Epithelial cell of esophagus (primary cell): ENCODE measurements at regions not wholly inside any gene's neighbourhood (a gene's known extent, or its start where the extent isn't known, plus 50 kb on each side); places are given as distances from the start of the nearest gene placed in this dataset.

ENCODE experiments used
- DNase-seq: peaks from one replicate; pipeline ENCODE4 v3.0.0; 2010; ENCODE audit warnings: low read depth
- H3K4me3 ChIP-seq: 2 replicates; pipeline ENCODE4 v1.5.1; 2011; ENCODE audit warnings: mild to moderate bottlenecking, low read length, control low read depth
- TF ChIP-seq, protein P1 (sequence below): IDR thresholded peaks from 2 replicates; pipeline ENCODE4 v1.5.1; 2011; ENCODE audit warnings: low read depth, mild to moderate bottlenecking, low read length, control low read depth, inconsistent platforms; ENCODE audit not compliant: insufficient read depth; ENCODE audit errors: missing control alignments

DNA sequence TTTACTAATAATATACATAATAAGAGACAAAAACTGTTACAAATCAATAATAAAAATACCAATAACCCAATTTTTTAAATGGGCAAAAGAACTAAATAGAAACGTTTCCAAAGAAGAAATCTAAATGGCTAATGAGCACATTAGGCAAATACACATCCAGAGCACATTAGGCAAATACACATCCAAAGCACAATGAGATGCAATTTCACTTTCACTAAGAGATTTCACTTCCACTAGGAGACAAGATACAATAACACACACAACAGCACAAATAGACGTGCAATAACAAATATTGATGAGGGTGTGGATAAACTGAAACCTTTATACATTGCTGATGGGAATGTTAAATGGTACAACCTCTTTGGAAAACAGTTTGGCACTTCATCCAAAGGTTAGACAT, 250.7 kb downstream of the ARAP2 start:
- no peak for DNase-seq
- TF ChIP-seq, protein P1, sequence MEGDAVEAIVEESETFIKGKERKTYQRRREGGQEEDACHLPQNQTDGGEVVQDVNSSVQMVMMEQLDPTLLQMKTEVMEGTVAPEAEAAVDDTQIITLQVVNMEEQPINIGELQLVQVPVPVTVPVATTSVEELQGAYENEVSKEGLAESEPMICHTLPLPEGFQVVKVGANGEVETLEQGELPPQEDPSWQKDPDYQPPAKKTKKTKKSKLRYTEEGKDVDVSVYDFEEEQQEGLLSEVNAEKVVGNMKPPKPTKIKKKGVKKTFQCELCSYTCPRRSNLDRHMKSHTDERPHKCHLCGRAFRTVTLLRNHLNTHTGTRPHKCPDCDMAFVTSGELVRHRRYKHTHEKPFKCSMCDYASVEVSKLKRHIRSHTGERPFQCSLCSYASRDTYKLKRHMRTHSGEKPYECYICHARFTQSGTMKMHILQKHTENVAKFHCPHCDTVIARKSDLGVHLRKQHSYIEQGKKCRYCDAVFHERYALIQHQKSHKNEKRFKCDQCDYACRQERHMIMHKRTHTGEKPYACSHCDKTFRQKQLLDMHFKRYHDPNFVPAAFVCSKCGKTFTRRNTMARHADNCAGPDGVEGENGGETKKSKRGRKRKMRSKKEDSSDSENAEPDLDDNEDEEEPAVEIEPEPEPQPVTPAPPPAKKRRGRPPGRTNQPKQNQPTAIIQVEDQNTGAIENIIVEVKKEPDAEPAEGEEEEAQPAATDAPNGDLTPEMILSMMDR, result no peak
- no peak overlapping the region for H3K4me3 ChIP-seq

DNA sequence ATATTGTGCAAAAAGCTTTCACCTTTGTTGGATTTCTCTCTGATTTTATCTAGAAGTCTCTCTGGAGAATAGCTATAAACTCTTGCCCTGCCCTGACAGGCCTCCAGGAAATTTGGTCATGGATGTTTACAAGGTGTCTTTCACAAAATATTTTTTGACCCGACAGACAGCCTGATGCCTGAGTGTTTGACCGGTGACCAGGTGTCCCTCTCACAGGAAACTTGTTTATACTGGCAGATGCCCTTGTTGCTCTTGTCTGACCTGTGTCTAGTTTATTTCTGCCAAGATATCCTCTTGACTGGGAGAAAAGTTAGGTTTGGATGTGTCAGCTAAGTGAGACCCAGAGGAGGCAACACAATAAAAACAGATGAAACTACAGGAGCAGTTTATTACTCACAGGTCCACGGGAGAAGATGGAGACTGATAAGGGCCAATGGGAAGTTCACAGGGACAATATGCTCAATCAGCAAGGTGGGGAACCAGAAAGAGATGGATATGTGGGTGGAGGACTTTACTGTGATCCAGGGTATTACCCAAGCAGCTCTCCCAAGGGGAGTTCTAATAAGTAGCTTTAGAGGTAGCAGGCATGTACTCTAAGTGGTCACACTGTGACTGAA, 243.3 kb downstream of the ARAP2 start:
- TF ChIP-seq, protein P1, result no peak
- H3K4me3 ChIP-seq, result no peak overlapping the region
- DNase-seq, result peak; percentile 2

- TF ChIP-seq, protein P1, result no peak
- no peak for DNase-seq
These were observed 241.3 kb downstream of the ARAP2 start for GRCh38 chr4:36003051-36003450.

DNA sequence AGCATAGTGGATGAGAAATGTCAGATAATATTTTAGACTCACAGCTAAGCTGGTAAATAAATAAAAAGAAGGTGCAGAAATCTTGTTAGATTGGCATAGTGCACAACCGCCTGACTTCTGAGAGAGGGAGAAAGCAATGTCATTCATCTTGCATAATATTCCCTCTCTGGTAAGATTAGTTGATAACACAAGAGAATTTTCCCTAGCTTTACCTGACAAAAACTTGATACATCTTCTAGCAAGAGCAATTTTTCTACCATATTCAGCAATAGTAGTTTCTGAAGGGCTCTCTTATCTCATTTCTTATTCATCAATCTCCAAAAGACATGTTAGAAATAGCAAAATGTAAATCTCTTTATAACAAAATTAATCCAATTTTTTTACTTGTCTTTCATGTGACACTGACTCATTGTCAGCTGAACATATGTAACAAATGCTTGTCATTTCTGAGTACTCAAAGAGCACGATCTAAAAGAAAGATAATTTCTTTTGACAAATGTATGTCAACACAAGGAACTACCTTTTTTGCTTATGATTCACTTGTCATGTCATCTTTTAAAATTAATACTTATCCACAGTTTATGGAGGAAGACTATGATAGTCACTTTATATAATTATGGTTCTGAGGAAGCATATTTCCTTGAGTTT, 240.0 kb downstream of the ARAP2 start:
- DNase-seq, result peak; percentile 24
- no peak overlapping the region for H3K4me3 ChIP-seq
- TF ChIP-seq, protein P1, result no peak

More at GRCh38 chr4:36003051-36003450, 241.3 kb downstream of the ARAP2 start:
- H3K4me3 ChIP-seq, result no peak overlapping the region

- TF ChIP-seq, protein P1, result no peak
- H3K4me3 ChIP-seq, result no peak overlapping the region
- DNase-seq, result peak; percentile 88
These were observed 238.1 kb downstream of the ARAP2 start for GRCh38 chr4:36006226-36006625.

DNA sequence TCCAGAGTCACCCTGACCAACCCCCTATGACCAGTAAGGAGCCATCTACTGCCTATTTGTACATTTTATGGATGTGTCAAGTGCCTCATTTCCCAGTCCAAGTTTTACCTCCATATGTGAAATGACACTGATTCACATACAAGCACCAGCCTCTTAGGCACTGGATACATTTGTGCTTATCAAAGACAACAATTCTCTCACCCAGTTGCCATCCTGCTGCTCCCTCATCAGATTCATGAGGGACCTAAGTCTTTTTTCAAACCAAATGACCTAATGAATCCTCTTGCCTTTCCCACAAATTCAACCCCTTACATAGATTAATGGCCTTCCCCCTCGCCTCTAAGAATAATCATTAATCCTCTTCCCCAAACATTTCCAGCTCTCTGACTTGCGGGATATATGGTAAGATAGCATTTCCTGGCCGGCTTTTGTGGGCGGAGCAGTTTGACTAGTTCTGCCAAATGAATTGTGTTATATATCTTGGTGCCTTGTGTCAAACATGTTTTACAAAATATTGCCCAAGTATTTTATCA, 233.9 kb downstream of the ARAP2 start:
- no peak for DNase-seq
- no peak overlapping the region for H3K4me3 ChIP-seq
- TF ChIP-seq, protein P1, result no peak
